BLaER1 treated with 17β-estradiol and CSF1 and Interleukin-3, amounts not matched to agents 10 nM and 100 nM (cell line): ENCODE measurements at regions not wholly inside any gene's neighbourhood (a gene's known extent, or its start where the extent isn't known, plus 50 kb on each side); places are given as distances from the start of the nearest gene placed in this dataset.

Source experiments
- H3K27ac ChIP-seq, 11 experiments: shearing (Covaris generic); formaldehyde crosslinking; 2 replicates each; pipeline ENCODE4 v1.8.1; 2022
- H3K27me3 ChIP-seq, 11 experiments: shearing (Covaris generic); formaldehyde crosslinking; 2 replicates each; pipeline ENCODE4 v1.8.1; 2022
- H3K36me3 ChIP-seq, 11 experiments: shearing (Covaris generic); formaldehyde crosslinking; 2 replicates each; pipeline ENCODE4 v1.8.1; 2022
- H3K4me1 ChIP-seq, 10 experiments: shearing (Covaris generic); formaldehyde crosslinking; 2 replicates each; pipeline ENCODE4 v1.8.1; 2022
- H3K4me2 ChIP-seq, 11 experiments: shearing (Covaris generic); formaldehyde crosslinking; 2 replicates each; pipeline ENCODE4 v1.8.1; 2022
- H3K4me3 ChIP-seq, 10 experiments: shearing (Covaris generic); formaldehyde crosslinking; 2 replicates each; pipeline ENCODE4 v1.8.1; 2022
- H3K9ac ChIP-seq, 11 experiments: shearing (Covaris generic); formaldehyde crosslinking; 2 replicates each; pipeline ENCODE4 v1.8.1; 2022
- H3K9me3 ChIP-seq, 11 experiments: shearing (Covaris generic); formaldehyde crosslinking; replicated peaks in 1 of 11; 2 replicates each; pipeline ENCODE4 v1.8.1; 2022
- H4K20me1 ChIP-seq, 11 experiments: shearing (Covaris generic); formaldehyde crosslinking; 2 replicates each; pipeline ENCODE4 v1.8.1; 2022
- Cebpa-rat ChIP-seq, 11 experiments: shearing (Covaris generic); IDR thresholded peaks; 2 replicates each; pipeline ENCODE4 v1.8.1; 2022

DNA sequence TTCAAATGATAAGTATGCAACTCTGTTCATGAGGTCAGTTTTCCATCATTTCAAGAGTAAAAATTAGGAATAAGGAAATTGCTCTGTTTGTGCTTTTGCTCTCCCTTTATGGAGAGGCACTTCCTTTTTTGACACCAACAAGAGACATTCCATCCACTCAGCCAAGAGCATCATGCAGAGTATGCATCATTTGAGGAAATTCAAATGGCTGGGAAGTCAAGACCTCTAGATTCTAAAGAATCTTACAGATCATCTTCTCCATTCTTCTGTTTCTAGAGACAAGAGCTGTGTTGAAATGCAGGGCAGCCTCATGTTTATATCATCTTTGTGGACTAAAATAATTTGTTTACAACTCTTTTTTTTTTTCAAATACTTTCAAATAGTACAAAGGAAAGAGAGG, 669.4 kb downstream of the CDH11 start:
- no peaks in the 10 kb centered on the region for H3K36me3 ChIP-seq
- H3K9me3 ChIP-seq: no peaks in the 10 kb centered on the region
- TF ChIP-seq Cebpa-rat (IDR thresholded peaks at IDR 0.05): no peak
- H3K4me1 ChIP-seq: peaks cover 0 to 11% (median 0%) of the 10 kb centered on the region in 10 experiments; a peak in 2 of 20 replicates
- no peak overlapping the region for H3K4me3 ChIP-seq
- H3K27ac ChIP-seq: no peak overlapping the region
- no peak overlapping the region for H3K9ac ChIP-seq
- no peak overlapping the region for H3K4me2 ChIP-seq
- H4K20me1 ChIP-seq: no peaks in the 10 kb centered on the region
- H3K27me3 ChIP-seq: no peaks in the 10 kb centered on the region

DNA sequence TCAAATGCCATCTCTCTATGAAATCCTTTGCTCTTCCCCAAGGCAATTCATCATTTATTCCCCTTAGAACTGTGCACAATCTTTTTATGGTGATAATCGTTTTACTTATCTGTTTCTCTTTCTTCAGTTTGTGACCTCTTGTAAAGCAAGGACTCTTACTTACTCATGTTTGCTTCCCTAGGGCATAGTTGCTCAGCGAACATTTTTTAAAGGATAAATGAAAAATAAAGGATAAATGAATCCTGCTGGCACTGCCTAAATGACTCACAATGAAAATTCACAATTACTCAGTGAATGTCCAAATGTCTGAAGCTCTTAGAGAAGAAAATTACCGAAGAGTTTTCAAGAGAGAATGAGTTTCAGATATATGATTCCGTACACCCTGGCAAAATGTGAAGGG, 671.7 kb downstream of the CDH11 start:
- Histone ChIP-seq H3K4me3 (no peak overlapping the region), H3K9ac (no peak overlapping the region), H3K9me3 (no peaks in the 10 kb centered on the region), H3K27me3 (no peaks in the 10 kb centered on the region), H3K27ac (no peak overlapping the region), H4K20me1 (no peaks in the 10 kb centered on the region), H3K36me3 (no peaks in the 10 kb centered on the region), H3K4me1 (peaks cover 0 to 11% (median 0%) of the 10 kb centered on the region in 10 experiments; a peak in 2 of 20 replicates), H3K4me2 (no peak overlapping the region)
- TF ChIP-seq Cebpa-rat (IDR thresholded peaks at IDR 0.05): no peak

DNA sequence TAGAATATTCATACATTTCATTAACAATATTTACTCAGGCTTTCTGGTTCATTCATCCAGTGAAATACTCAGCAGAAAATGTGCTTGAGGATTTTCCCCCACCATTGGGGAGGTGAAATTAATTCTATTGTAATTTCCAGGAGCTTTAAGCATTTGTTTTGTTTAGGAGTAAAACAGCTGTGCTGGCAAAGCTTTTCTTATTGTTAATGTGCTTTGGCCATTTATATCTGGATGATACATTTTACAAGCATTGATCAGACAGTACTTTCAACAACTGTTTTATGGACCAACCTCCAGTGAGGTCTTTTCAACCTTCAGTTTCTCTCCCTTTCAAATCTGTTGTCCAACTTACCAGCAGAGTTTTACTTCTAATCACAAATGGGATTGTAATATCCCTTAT, 672.4 kb downstream of the CDH11 start:
- TF ChIP-seq Cebpa-rat (IDR thresholded peaks at IDR 0.05): no peak
- Histone ChIP-seq H3K4me2 (no peak overlapping the region), H3K27me3 (no peaks in the 10 kb centered on the region), H3K36me3 (no peaks in the 10 kb centered on the region), H3K9ac (no peak overlapping the region), H3K4me3 (no peak overlapping the region), H3K4me1 (peaks cover 0 to 11% (median 0%) of the 10 kb centered on the region in 10 experiments; a peak in 2 of 20 replicates), H3K27ac (no peak overlapping the region), H3K9me3 (no peaks in the 10 kb centered on the region), H4K20me1 (no peaks in the 10 kb centered on the region)

DNA sequence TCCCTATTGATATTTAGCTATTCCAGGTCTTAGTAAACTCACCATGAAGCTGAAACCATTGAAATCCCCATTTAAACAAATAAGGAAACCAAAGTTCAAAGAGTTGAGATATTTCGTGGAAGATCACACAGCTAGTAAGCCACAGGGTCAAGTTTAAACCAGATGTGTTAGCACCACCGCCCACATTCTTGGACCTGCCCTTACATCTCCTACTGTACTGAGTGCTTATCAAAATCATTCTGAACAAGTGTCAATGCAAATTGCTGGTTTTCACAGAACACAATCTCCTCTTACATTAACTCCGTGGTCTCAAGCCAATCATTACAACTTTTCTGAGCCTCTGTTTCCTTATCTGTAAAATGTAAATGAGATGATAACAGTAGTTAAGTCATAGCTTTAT, 676.2 kb downstream of the CDH11 start:
- no peaks in the 10 kb centered on the region for H4K20me1 ChIP-seq
- H3K4me2 ChIP-seq: no peak overlapping the region
- H3K9me3 ChIP-seq: no peaks in the 10 kb centered on the region
- H3K4me1 ChIP-seq: peaks cover 0 to 2% (median 0%) of the 10 kb centered on the region in 10 experiments; a peak in 1 of 20 replicates
- no peak for TF ChIP-seq Cebpa-rat (IDR thresholded peaks at IDR 0.05)
- H3K27ac ChIP-seq: no peak overlapping the region
- H3K36me3 ChIP-seq: no peaks in the 10 kb centered on the region
- no peak overlapping the region for H3K9ac ChIP-seq
- no peak overlapping the region for H3K4me3 ChIP-seq
- no peaks in the 10 kb centered on the region for H3K27me3 ChIP-seq

DNA sequence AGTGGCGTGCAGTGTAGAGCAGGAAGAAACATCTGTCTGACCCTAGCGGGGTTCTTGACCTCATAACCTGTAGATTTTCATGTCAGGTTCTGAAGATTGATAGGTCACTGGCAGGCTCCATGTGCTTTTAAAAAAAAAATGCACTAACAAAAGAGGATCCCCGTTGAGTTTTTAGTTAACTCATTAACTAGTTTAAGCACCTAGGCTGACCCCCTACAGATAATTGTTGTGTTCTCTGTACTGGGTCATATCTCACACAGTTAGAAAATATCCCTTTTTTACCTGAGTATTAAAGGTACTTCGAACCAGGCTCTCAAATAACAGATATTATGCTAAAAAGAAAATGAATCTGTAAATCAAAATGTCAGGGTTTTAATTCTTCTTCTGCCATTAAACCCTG, 676.6 kb downstream of the CDH11 start:
- Histone ChIP-seq H3K36me3 (no peaks in the 10 kb centered on the region), H4K20me1 (no peaks in the 10 kb centered on the region), H3K4me3 (no peak overlapping the region), H3K9me3 (no peaks in the 10 kb centered on the region), H3K4me2 (no peak overlapping the region), H3K27me3 (no peaks in the 10 kb centered on the region), H3K27ac (no peak overlapping the region), H3K9ac (no peak overlapping the region), H3K4me1 (peaks cover 0 to 6% (median 0%) of the 10 kb centered on the region in 10 experiments; a peak in 1 of 20 replicates)
- no peak for TF ChIP-seq Cebpa-rat (IDR thresholded peaks at IDR 0.05)

DNA sequence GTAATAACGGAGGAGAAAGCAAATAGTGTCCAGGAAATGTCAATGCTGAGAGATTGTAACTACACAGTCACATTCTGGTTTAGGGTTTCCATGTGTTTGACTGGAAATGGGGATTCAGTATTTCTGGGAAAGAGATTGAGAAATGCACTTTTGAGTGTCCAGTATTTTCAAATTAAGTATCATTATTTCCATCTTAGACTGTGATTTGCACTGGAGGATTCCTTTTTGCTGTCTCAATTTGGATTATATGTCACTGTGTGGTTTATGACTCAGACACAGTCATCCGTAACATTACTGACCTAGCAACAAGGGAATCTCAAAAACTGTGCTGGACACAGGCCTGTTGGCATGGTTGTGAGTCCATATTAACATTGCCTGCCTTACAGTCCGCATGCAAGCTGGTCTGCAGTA, 681.4 kb downstream of the CDH11 start:
- H3K4me1 ChIP-seq: peaks cover 0 to 7% (median 0%) of the 10 kb centered on the region in 10 experiments; a peak in 1 of 20 replicates
- no peak for TF ChIP-seq Cebpa-rat (IDR thresholded peaks at IDR 0.05)
- H3K27me3 ChIP-seq: no peaks in the 10 kb centered on the region
- no peak overlapping the region for H3K9ac ChIP-seq
- no peaks in the 10 kb centered on the region for H3K9me3 ChIP-seq
- no peaks in the 10 kb centered on the region for H3K36me3 ChIP-seq
- H3K4me2 ChIP-seq: no peak overlapping the region
- H4K20me1 ChIP-seq: no peaks in the 10 kb centered on the region
- no peak overlapping the region for H3K4me3 ChIP-seq
- H3K27ac ChIP-seq: no peak overlapping the region

DNA sequence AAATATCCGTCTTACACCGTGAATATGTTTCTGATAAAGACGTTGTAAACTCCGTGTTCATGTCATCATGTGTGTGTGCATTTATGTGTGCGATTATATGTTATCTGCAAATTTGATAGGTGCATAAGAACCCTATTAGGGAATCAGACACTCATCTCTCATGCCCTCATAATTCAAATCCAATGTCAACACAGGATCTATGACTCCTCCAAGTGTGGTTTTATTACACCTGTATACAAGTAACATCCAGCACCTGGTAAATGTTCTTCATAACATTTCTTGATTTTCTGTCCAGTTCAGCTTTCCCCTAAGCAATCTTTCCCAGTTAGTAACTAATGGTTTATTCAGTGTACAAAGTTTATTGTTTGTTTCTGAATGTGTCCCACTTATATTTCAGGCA, 681.9 kb downstream of the CDH11 start:
- Histone ChIP-seq H3K27me3 (no peaks in the 10 kb centered on the region), H3K36me3 (no peaks in the 10 kb centered on the region), H3K4me3 (no peak overlapping the region), H3K9me3 (no peaks in the 10 kb centered on the region), H3K27ac (no peak overlapping the region), H3K9ac (no peak overlapping the region), H3K4me2 (no peak overlapping the region), H3K4me1 (peaks cover 0 to 7% (median 0%) of the 10 kb centered on the region in 10 experiments; a peak in 1 of 20 replicates), H4K20me1 (no peaks in the 10 kb centered on the region)
- no peak for TF ChIP-seq Cebpa-rat (IDR thresholded peaks at IDR 0.05)

DNA sequence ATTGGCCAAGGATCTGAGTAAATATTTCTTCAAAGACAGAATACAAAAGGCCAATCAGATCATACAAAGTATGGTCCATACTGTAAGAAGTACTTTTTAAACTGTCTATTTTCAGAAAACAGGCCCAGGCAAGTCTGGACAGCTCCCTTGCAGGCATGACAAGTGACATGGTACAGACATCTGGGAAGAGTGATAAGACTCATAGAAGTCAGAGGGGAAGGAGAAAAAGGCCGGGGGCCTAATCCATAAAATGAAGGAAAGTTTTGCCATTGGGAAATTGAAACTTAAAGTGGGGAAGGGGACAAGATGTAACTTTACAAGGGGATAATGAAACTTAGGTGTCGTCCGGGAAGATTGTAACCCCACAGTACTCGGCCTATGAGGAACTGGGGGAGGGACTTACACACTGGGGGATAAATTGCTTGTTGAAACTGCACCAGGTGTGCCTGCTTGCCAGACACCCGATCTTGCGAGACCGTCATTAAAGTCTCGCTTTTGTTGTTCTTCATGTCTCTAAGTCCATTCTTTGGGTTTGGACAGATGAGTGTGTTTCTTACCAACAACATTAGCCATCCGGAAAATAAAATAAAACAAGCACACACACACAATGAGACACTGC, 684.0 kb downstream of the CDH11 start:
- Histone ChIP-seq H4K20me1 (no peaks in the 10 kb centered on the region), H3K4me3 (no peak overlapping the region), H3K9me3 (peaks cover 0 to 7% (median 5%) of the 10 kb centered on the region in 11 experiments; a peak in 10 of 22 replicates), H3K4me2 (no peak overlapping the region), H3K9ac (no peak overlapping the region), H3K27me3 (no peaks in the 10 kb centered on the region), H3K27ac (no peak overlapping the region; a peak in 1 of 22 replicates), H3K4me1 (peaks cover 0 to 7% (median 0%) of the 10 kb centered on the region in 10 experiments; a peak in 1 of 20 replicates), H3K36me3 (no peaks in the 10 kb centered on the region)
- no peak for TF ChIP-seq Cebpa-rat (IDR thresholded peaks at IDR 0.05)

DNA sequence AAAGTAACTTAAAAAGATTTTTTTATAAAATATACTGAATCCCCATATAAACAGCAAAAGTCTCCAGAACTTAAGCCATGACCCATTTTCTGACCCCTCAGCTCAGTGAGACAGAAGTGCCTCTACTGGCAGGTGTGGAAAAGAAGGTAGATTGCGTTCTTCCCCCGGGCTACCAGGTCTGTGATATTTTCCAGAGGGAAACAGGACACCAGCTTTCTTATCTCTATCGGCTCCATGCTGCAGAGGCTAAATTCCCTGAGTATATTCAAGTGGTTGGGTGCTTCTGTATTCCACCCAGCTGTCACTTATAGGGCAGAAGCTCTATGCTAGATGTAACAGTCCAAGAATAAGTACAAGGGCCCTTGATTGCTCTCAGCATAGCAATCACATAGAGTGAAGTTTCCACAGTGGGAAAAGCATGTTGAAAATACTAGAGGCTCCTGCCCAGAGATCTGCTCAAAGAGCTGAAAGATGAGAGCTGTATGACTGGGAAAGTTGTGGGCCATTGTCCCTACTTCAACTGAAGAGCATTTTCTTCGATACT, 687.3 kb downstream of the CDH11 start:
- H3K4me3 ChIP-seq: no peak overlapping the region
- no peak for TF ChIP-seq Cebpa-rat (IDR thresholded peaks at IDR 0.05)
- no peaks in the 10 kb centered on the region for H3K4me1 ChIP-seq
- H3K4me2 ChIP-seq: no peak overlapping the region
- no peaks in the 10 kb centered on the region for H3K27me3 ChIP-seq
- no peaks in the 10 kb centered on the region for H3K36me3 ChIP-seq
- no peaks in the 10 kb centered on the region for H4K20me1 ChIP-seq
- no peak overlapping the region for H3K9ac ChIP-seq
- H3K27ac ChIP-seq: no peak overlapping the region
- H3K9me3 ChIP-seq: peaks cover 0 to 13% (median 7%) of the 10 kb centered on the region in 11 experiments; a peak in 11 of 22 replicates
